K562 (cell line): ENCODE measurements at regions not wholly inside any gene's neighbourhood (a gene's known extent, or its start where the extent isn't known, plus 50 kb on each side); places are given as distances from the start of the nearest gene placed in this dataset.

Source experiments
- ATAC-seq: fragments of 200-7000 bp; cut with Tn5 transposase; 3 replicates; pipeline ENCODE4 v1.9.1; 2020; ENCODE audit warnings: moderate library complexity
- BruUV-seq: library from RNA; stranded (reverse); fragments of 400-500 nt; replicated peaks from 2 replicates; lab custom pipeline; 2021; lab: Mats Ljungman, UMichigan
- CTCF ChIA-PET: fragments of 300-600 bp; formaldehyde crosslinking; extraction: SDS; loops from one replicate; lab custom pipeline; 2021; ENCODE audit warnings: low intra/inter-chr PET ratio; lab: Yijun Ruan, JAX
- POLR2A ChIA-PET: fragments of 300-600, 350-650 bp; sonication (Branson Sonifier 250); formaldehyde crosslinking; extraction: SDS; loops from one replicate; lab custom pipeline; 2021; ENCODE audit warnings: antibody characterized with exemption, inconsistent platforms; lab: Yijun Ruan, JAX
- DNase-seq, 4 experiments: peaks; one replicate each; pipeline versions ENCODE4 v3.0.0 to v3.0.0-alpha.2; 2011 to 2018; ENCODE audit warnings: low spot score in 3 of 4, mixed read lengths in 3 of 4; ENCODE audit errors: extremely low read depth in 1 of 4
- FAIRE-seq: peaks from 2 replicates; lab custom pipeline; 2011; peaks lifted over from hg19 to GRCh38; lab: Jason Lieb, UNC
- H2AFZ ChIP-seq: 2 replicates; pipeline ENCODE4 v1.6.0; 2011; ENCODE audit warnings: low read depth, low read length, control low read depth, inconsistent platforms
- H3K27ac ChIP-seq: fragments of 200-600 bp; 3 replicates; pipeline ENCODE4 v1.8.0; 2011; ENCODE audit warnings: low read depth, mild to moderate bottlenecking, control low read depth, inconsistent platforms, low read length, moderate library complexity, mixed read lengths; ENCODE audit errors: extremely low read depth
- H3K27me3 ChIP-seq, 2 experiments: fragments of 300-600 bp in 1 of 2; 2 replicates in 1 of 2; 3 replicates in 1 of 2; pipeline versions ENCODE4 v1.6.0 to v1.8.0; 2011; ENCODE audit warnings: inconsistent platforms in 2 of 2, low read length in 2 of 2, mild to moderate bottlenecking in 1 of 2, mixed read lengths in 1 of 2, moderate library complexity in 1 of 2; ENCODE audit not compliant: control insufficient read depth in 2 of 2, insufficient read depth in 2 of 2
- H3K36me3 ChIP-seq: fragments of 300-600 bp; 3 replicates; pipeline ENCODE4 v1.8.0; 2011; ENCODE audit warnings: mild to moderate bottlenecking, low read length, inconsistent platforms; ENCODE audit not compliant: control insufficient read depth, insufficient read depth
- H3K4me1 ChIP-seq, 2 experiments: fragments of 200-600 bp in 1 of 2; replicated peaks in 1 of 2; 2 replicates in 1 of 2; 3 replicates in 1 of 2; pipeline versions ENCODE4 v1.5.1 to v1.8.0; 2011; ENCODE audit warnings: inconsistent platforms in 2 of 2, low read length in 2 of 2, mild to moderate bottlenecking in 1 of 2, mixed read lengths in 1 of 2, moderate library complexity in 1 of 2; ENCODE audit not compliant: control insufficient read depth in 2 of 2, insufficient read depth in 2 of 2
- H3K4me2 ChIP-seq: 2 replicates; pipeline ENCODE4 v1.6.1; 2011; ENCODE audit warnings: low read length, control low read depth, inconsistent platforms, mixed read lengths; ENCODE audit not compliant: insufficient read depth
- H3K4me3 ChIP-seq: fragments of 200-600 bp; sonication (generic), shearing (Covaris generic); 2 replicates; pipeline ENCODE4 v1.5.1; 2016; ENCODE audit warnings: control low read depth, inconsistent platforms
- H3K79me2 ChIP-seq: fragments of 200-600 bp; 3 replicates; pipeline ENCODE4 v1.8.0; 2011; ENCODE audit warnings: low read length, inconsistent platforms; ENCODE audit not compliant: control insufficient read depth, insufficient read depth
- H3K9ac ChIP-seq, 2 experiments: 2 replicates each; pipeline versions ENCODE4 v1.6.0 to v1.6.1; 2011; ENCODE audit warnings: low read depth in 2 of 2, low read length in 2 of 2, control low read depth in 1 of 2, inconsistent platforms in 1 of 2, mild to moderate bottlenecking in 1 of 2, mixed read lengths in 1 of 2; ENCODE audit not compliant: insufficient read depth in 1 of 2
- H3K9me1 ChIP-seq: one replicate; pipeline ENCODE4 v1.6.0; 2011; ENCODE audit warnings: inconsistent platforms, mild to moderate bottlenecking, low read length, moderate library complexity; ENCODE audit not compliant: control insufficient read depth, insufficient read depth
- H3K9me3 ChIP-seq: replicated peaks from 2 replicates; pipeline ENCODE4 v1.5.1; 2011; ENCODE audit warnings: low read depth, low read length, inconsistent platforms; ENCODE audit not compliant: control insufficient read depth, insufficient read depth
- H4K20me1 ChIP-seq: replicated peaks from 2 replicates; pipeline ENCODE4 v1.6.1; 2011; ENCODE audit warnings: low read length, inconsistent platforms, mixed read lengths; ENCODE audit not compliant: control insufficient read depth, insufficient read depth
- GTF3C2 ChIP-seq: IDR thresholded peaks from 3 replicates; pipeline ENCODE4 v1.6.1; 2011; ENCODE audit warnings: borderline replicate concordance, mild to moderate bottlenecking, moderate library complexity; ENCODE audit not compliant: insufficient read length; ENCODE audit errors: extremely low read depth
- NUFIP1 ChIP-seq: fragments of 450-650 bp; IDR thresholded peaks from 2 replicates; pipeline ENCODE4 v1.6.1; 2018; ENCODE audit not compliant: partially characterized antibody
- WGBS: fragments of 100-300 bp; shearing (Covaris generic); methylation state at CpG from one replicate; pipeline ENCODE4 v1.1.6; 2016; ENCODE audit warnings: low coverage, mixed read lengths; ENCODE audit not compliant: insufficient coverage; ENCODE audit errors: missing lambda C conversion rate; 5-methylcytosine and 5-hydroxymethylcytosine counted together
- in situ Hi-C: fragments of 300-500 bp; cut with MboI; formaldehyde crosslinking; loops from 4 replicates; pipeline ENCODE4 v1.15.0; 2018; ENCODE audit warnings: inconsistent platforms, mixed read lengths
- intact Hi-C: fragments of 100-400 bp; cut with micrococcal nuclease; formaldehyde crosslinking; loops from 2 replicates; pipeline ENCODE4 v1.14.2; 2022

- in situ Hi-C loops, result no loop called here
These were observed 400.0 kb upstream of the CELF2 start for GRCh38 chr10:10617686-10618085.

More at GRCh38 chr10:10617686-10618085, 400.0 kb upstream of the CELF2 start:
- ATAC-seq (no peak), DNase-seq (no peak), FAIRE-seq (no peak)
- Histone ChIP-seq H3K27ac (no peak overlapping the region), H3K9me1 (no peaks in the 10 kb centered on the region), H3K9me3 (no peaks in the 10 kb centered on the region), H3K27me3 (no peaks in the 10 kb centered on the region), H3K79me2 (no peaks in the 10 kb centered on the region), H2AFZ (no peak overlapping the region), H3K9ac (no peak overlapping the region), H3K36me3 (no peaks in the 10 kb centered on the region), H3K4me1 (no peaks in the 10 kb centered on the region), H3K4me2 (no peak overlapping the region), H4K20me1 (no peaks in the 10 kb centered on the region), H3K4me3 (no peak overlapping the region)
- no TSS peak for BruUV-seq
- 0% methylated on average over 2 of the region's 2 CpGs for WGBS
- intact Hi-C loops, result no loop called here
- CTCF ChIA-PET, result no interaction called here
- no peak for TF ChIP-seq GTF3C2
- no peak for TF ChIP-seq NUFIP1
- POLR2A ChIA-PET, result no interaction called here
